ENCODE measurements at regions not wholly inside any gene's neighbourhood (a gene's known extent, or its start where the extent isn't known, plus 50 kb on each side); places are given as distances from the start of the nearest gene placed in this dataset.
"Not testable (repeated sequence)": the region's sequence is repeated elsewhere in the genome, so short reads cannot be mapped to it uniquely, and the experiment has no call there.

- no peak overlapping the region for H3K4me3 ChIP-seq (ENCODE audit: low read length)
- no peaks in the 10 kb centered on the region for H3K27me3 ChIP-seq (ENCODE audit: control insufficient read depth in 1 of 2, insufficient read depth in 2 of 2, low read length in 2 of 2)
- H3K4me1 ChIP-seq (ENCODE audit: insufficient read depth, low read length) = no peaks in the 10 kb centered on the region
- no peaks in the 10 kb centered on the region for H3K36me3 ChIP-seq (ENCODE audit: insufficient read depth, low read length)
- Mint-ChIP-seq H3K27me3 (no peaks in the 10 kb centered on the region), H3K27ac (no peak overlapping the region), H3K4me3 (no peak overlapping the region), H3K36me3 (ENCODE audit: low read depth) (no peaks in the 10 kb centered on the region), H3K4me1 (ENCODE audit: low read depth) (no peaks in the 10 kb centered on the region), H3K9me3 (peaks cover 3% of the 10 kb centered on the region)
- ATAC-seq (ENCODE audit: poor library complexity) = no peak
- CTCF ChIA-PET = no interaction called here
- no peak overlapping the region for H3K27ac ChIP-seq (ENCODE audit: low read depth in 1 of 2, low read length in 2 of 2)
- H3K9me3 ChIP-seq (ENCODE audit: control insufficient read depth in 1 of 2, insufficient read depth in 1 of 2, low read length in 2 of 2) = no peaks in the 10 kb centered on the region
- POLR2A ChIA-PET = no interaction called here
- intact Hi-C loops (cut with DNase I, micrococcal nuclease) = no loop called here
- TF ChIP-seq CTCF (IDR thresholded peaks at IDR 0.05) = no peak
- DNase-seq = no peak
Measured at GRCh38 chr17:52420555-52421078, 262.1 kb upstream of the CA10 start.

GRCh38 chr17:52419229-52419641 lies 260.7 kb upstream of the CA10 start:
- ATAC-seq (ENCODE audit: poor library complexity) (no peak), DNase-seq (no peak)
- intact Hi-C loops (cut with DNase I, micrococcal nuclease) = no loop called here
- no peak overlapping the region for H3K27ac Mint-ChIP-seq
- Histone ChIP-seq H3K27me3 (ENCODE audit: control insufficient read depth in 1 of 2, insufficient read depth in 2 of 2, low read length in 2 of 2) (no peaks in the 10 kb centered on the region), H3K9me3 (ENCODE audit: control insufficient read depth in 1 of 2, insufficient read depth in 1 of 2, low read length in 2 of 2) (no peaks in the 10 kb centered on the region), H3K4me1 (ENCODE audit: insufficient read depth, low read length) (no peaks in the 10 kb centered on the region), H3K4me3 (ENCODE audit: low read length) (no peak overlapping the region), H3K27ac (ENCODE audit: low read depth in 1 of 2, low read length in 2 of 2) (no peak overlapping the region), H3K36me3 (ENCODE audit: insufficient read depth, low read length) (no peaks in the 10 kb centered on the region)
- H3K4me3 Mint-ChIP-seq = no peak overlapping the region
- CTCF ChIA-PET = no interaction called here
- POLR2A ChIA-PET = no interaction called here
- peaks cover 3% of the 10 kb centered on the region for H3K9me3 Mint-ChIP-seq
- H3K4me1 Mint-ChIP-seq (ENCODE audit: low read depth) = no peaks in the 10 kb centered on the region
- no peaks in the 10 kb centered on the region for H3K27me3 Mint-ChIP-seq
- no peaks in the 10 kb centered on the region for H3K36me3 Mint-ChIP-seq (ENCODE audit: low read depth)
- TF ChIP-seq CTCF (IDR thresholded peaks at IDR 0.05) = no peak

GRCh38 chr17:52410781-52411180 lies 252.3 kb upstream of the CA10 start:
- POLR2A ChIA-PET = no interaction called here
- H3K4me3 Mint-ChIP-seq = no peak overlapping the region

GRCh38 chr17:52409222-52409621 lies 250.7 kb upstream of the CA10 start:
- H3K4me3 Mint-ChIP-seq; H3K4me3 ChIP-seq (ENCODE audit: low read length); intact Hi-C loops (cut with DNase I, micrococcal nuclease); H3K9me3 ChIP-seq (ENCODE audit: control insufficient read depth in 1 of 2, insufficient read depth in 1 of 2, low read length in 2 of 2); ATAC-seq (ENCODE audit: poor library complexity); H3K36me3 Mint-ChIP-seq (ENCODE audit: low read depth); H3K27ac Mint-ChIP-seq; POLR2A ChIA-PET; H3K27me3 ChIP-seq (ENCODE audit: control insufficient read depth in 1 of 2, insufficient read depth in 2 of 2, low read length in 2 of 2); H3K36me3 ChIP-seq (ENCODE audit: insufficient read depth, low read length); H3K4me1 ChIP-seq (ENCODE audit: insufficient read depth, low read length); H3K9me3 Mint-ChIP-seq; CTCF ChIA-PET; H3K27me3 Mint-ChIP-seq; H3K27ac ChIP-seq (ENCODE audit: low read depth in 1 of 2, low read length in 2 of 2); H3K4me1 Mint-ChIP-seq (ENCODE audit: low read depth); DNase-seq: not testable (repeated sequence)

More at GRCh38 chr17:52410781-52411180, 252.3 kb upstream of the CA10 start:
- intact Hi-C loops (cut with DNase I, micrococcal nuclease) = no loop called here
- DNase-seq = no peak
- Mint-ChIP-seq H3K36me3 (ENCODE audit: low read depth) (no peaks in the 10 kb centered on the region), H3K27me3 (no peaks in the 10 kb centered on the region), H3K4me1 (ENCODE audit: low read depth) (no peaks in the 10 kb centered on the region), H3K27ac (no peak overlapping the region), H3K9me3 (peaks cover 9% of the 10 kb centered on the region)
- no peak for TF ChIP-seq CTCF (IDR thresholded peaks at IDR 0.05)
- no peak overlapping the region for H3K27ac ChIP-seq (ENCODE audit: low read depth in 1 of 2, low read length in 2 of 2)
- no peaks in the 10 kb centered on the region for H3K4me1 ChIP-seq (ENCODE audit: insufficient read depth, low read length)
- CTCF ChIA-PET = no interaction called here
- no peaks in the 10 kb centered on the region for H3K9me3 ChIP-seq (ENCODE audit: control insufficient read depth in 1 of 2, insufficient read depth in 1 of 2, low read length in 2 of 2)
- H3K36me3 ChIP-seq (ENCODE audit: insufficient read depth, low read length) = no peaks in the 10 kb centered on the region
- no peak for ATAC-seq (ENCODE audit: poor library complexity)
- no peak overlapping the region for H3K4me3 ChIP-seq (ENCODE audit: low read length)
- no peaks in the 10 kb centered on the region for H3K27me3 ChIP-seq (ENCODE audit: control insufficient read depth in 1 of 2, insufficient read depth in 2 of 2, low read length in 2 of 2)
